Aorta (tissue), 5 donors: ENCODE measurements at regions not wholly inside any gene's neighbourhood (a gene's known extent, or its start where the extent isn't known, plus 50 kb on each side); places are given as distances from the start of the nearest gene placed in this dataset.
A peak's percentile ranks its signal among the peaks of the same experiment; 100 is the strongest.

Experiments used
- ATAC-seq: fragments of 200-7000 bp; cut with Tn5 transposase; one replicate; pipeline ENCODE4 v1.9.1; 2022; ENCODE audit warnings: moderate library complexity; ENCODE audit not compliant: low FRiP score
- DNase-seq, 2 donors: peaks; one replicate each; pipeline ENCODE4 v3.0.0-alpha.2; 2020
- H3K27ac ChIP-seq, 2 donors: one replicate each; pipeline ENCODE4 v1.5.1; 2013; ENCODE audit warnings: low read length in 2 of 2, mild to moderate bottlenecking in 2 of 2, moderate library complexity in 2 of 2, control low read depth in 1 of 2, inconsistent platforms in 1 of 2, low read depth in 1 of 2
- H3K27me3 ChIP-seq, 2 donors: one replicate each; pipeline ENCODE4 v1.6.1; 2013; ENCODE audit warnings: control low read depth in 1 of 2, low read length in 1 of 2, mild to moderate bottlenecking in 1 of 2, moderate library complexity in 1 of 2; ENCODE audit not compliant: insufficient read depth in 2 of 2, control insufficient read depth in 1 of 2
- H3K36me3 ChIP-seq, 2 donors: one replicate each; pipeline ENCODE4 v1.6.1; 2013; ENCODE audit warnings: control low read depth in 1 of 2, low read length in 1 of 2, mild to moderate bottlenecking in 1 of 2; ENCODE audit not compliant: insufficient read depth in 2 of 2, control insufficient read depth in 1 of 2
- H3K4me1 ChIP-seq, 2 donors: one replicate each; pipeline ENCODE4 v1.6.1; 2013; ENCODE audit warnings: low read length in 2 of 2, control low read depth in 1 of 2, mild to moderate bottlenecking in 1 of 2, moderate library complexity in 1 of 2; ENCODE audit not compliant: insufficient read depth in 2 of 2, control insufficient read depth in 1 of 2
- H3K4me3 ChIP-seq, 2 donors: one replicate each; pipeline ENCODE4 v1.5.1; 2013; ENCODE audit warnings: low read length in 2 of 2, control low read depth in 1 of 2, mild to moderate bottlenecking in 1 of 2
- H3K9me3 ChIP-seq: one replicate; pipeline ENCODE4 v1.6.1; 2013; ENCODE audit warnings: mild to moderate bottlenecking, low read length; ENCODE audit not compliant: control insufficient read depth
- WGBS, 2 donors: extraction: QIAGEN DNeasy Blood & Tissue Kit; methylation state at CpG; one replicate each; pipeline ENCODE4 v1.1.7; 2013; 5-methylcytosine and 5-hydroxymethylcytosine counted together
- intact Hi-C, 2 donors: fragments of 100-400 bp; cut with DNase I; formaldehyde crosslinking; loops; one replicate each; pipeline versions ENCODE4 v1.14.2 to v1.15.0; 2022
- donor health status: healthy with polysubstance abuse.
- donor health status: Bipolar disorder and iron deficiency.
- donor health status: DM: no; HTN: no; CAD: no.
- donor health status: DM: no; HTN: no; CAD: no.
- donor health status: DM: yes; HTN: yes; CAD: no.

GRCh38 chr6:113671421-113671820 is 185.7 kb upstream of the MARCKS start:
- Histone ChIP-seq H3K4me1 (no peaks in the 10 kb centered on the region), H3K4me3 (no peak overlapping the region), H3K27ac (no peak overlapping the region), H3K36me3 (no peaks in the 10 kb centered on the region), H3K27me3 (no peaks in the 10 kb centered on the region), H3K9me3 (no peaks in the 10 kb centered on the region)
- WGBS, 2 donors: 16 to 29% methylated on average over 1 of the region's 1 CpG
- no peak for ATAC-seq
- intact Hi-C loops: no loop called here
- DNase-seq: peak in 1 of 2 donors; percentile 58

DNA sequence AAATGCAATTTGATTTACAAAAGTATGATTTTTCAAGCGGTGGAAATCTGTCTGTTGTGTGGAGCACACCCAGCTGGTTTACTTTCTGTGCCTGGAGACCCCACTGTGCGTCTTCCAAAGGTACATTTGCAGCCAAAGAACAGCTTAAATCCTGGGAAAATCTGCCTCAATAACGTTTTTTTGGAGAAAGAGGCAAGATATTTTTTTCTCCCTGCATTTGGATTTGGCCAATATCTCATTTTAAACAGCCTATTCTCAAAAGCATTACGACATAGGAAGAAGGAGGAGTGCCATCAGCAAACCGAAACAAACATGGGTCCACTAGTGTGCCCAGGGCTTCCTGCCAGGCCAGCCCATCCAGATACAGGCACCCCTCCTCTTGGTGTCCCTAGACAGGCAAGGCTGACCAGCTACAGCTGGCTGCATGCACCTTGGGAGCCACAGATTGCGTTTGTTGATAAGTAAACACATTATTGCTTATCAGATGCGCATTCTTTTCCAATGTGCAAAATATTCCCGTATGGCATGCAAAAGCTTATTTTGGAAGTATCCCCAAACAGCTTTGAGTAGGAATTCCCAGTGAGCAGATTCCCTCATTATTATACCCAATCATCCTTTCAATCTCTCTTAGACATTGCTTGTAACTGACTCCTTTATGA is 184.5 kb upstream of the MARCKS start:
- intact Hi-C loops: no loop called here
- Histone ChIP-seq H3K9me3 (no peaks in the 10 kb centered on the region), H3K27ac (peak overlapping the region in 1 of 2 donors; percentile 1), H3K36me3 (no peaks in the 10 kb centered on the region), H3K27me3 (no peaks in the 10 kb centered on the region), H3K4me1 (no peaks in the 10 kb centered on the region), H3K4me3 (peak overlapping the region; percentile 6 to 24)
- DNase-seq (peak; percentile 74 to 81), ATAC-seq (peak; percentile 78)
- 0 to 6% methylated on average over 8 of the region's 8 CpGs for WGBS, 2 donors

- WGBS, 2 donors: 60 to 66% methylated on average over 4 of the region's 4 CpGs
- no peak overlapping the region for H3K27ac ChIP-seq
- no peaks in the 10 kb centered on the region for H3K4me1 ChIP-seq
- H3K27me3 ChIP-seq: no peaks in the 10 kb centered on the region
- no peak overlapping the region for H3K4me3 ChIP-seq
- H3K9me3 ChIP-seq: no peaks in the 10 kb centered on the region
- no peaks in the 10 kb centered on the region for H3K36me3 ChIP-seq
- ATAC-seq: no peak
- DNase-seq: no peak
- intact Hi-C loops: no loop called here
Measured at GRCh38 chr6:113674075-113674474, 183.1 kb upstream of the MARCKS start.

DNA sequence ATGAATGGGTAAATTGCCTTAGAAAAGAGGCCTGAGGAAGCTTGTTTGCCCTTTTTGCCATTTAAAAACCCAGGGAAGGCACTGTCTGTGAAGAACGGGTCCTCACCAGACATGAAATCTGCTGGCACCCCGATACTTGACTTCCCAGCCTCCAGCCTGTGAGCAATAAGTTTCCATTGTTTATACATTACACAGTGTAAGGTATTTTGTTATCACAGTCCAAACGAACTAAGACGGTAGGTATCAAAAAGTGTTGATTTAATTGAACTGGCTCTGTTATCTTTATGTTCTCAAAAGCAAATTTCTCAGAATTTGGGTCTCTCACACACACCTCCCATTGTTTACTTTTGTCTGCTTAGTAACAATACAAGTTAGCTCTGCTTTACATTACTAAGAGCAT is 181.1 kb upstream of the MARCKS start:
- intact Hi-C loops: no loop called here
- H3K27ac ChIP-seq: no peak overlapping the region
- no peaks in the 10 kb centered on the region for H3K27me3 ChIP-seq
- no peak for DNase-seq
- no peaks in the 10 kb centered on the region for H3K36me3 ChIP-seq
- no peak for ATAC-seq
- H3K4me3 ChIP-seq: no peak overlapping the region
- H3K4me1 ChIP-seq: no peaks in the 10 kb centered on the region
- 15 to 27% methylated on average over 4 of the region's 4 CpGs for WGBS, 2 donors
- H3K9me3 ChIP-seq: no peaks in the 10 kb centered on the region

DNA sequence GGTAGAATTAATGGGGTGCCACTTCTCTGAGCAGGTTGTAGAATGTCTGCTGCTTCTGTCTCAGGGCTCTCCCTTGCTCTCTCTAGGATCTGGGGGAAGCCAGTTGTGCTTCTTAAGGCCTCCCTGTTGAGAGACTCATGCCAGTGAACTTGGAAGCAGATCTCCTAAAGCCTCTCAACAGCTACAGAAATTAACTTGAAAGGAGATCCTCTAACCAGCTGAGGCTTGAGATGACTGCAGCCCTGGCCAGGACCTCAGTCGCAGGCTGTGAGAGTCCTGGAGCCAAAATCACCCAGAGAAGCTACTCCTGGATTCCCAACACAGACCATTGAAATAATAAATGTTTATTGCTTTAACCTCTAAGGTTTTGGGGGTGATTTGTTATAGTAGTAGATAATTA is 180.2 kb upstream of the MARCKS start:
- DNase-seq (no peak), ATAC-seq (no peak)
- intact Hi-C loops: no loop called here
- Histone ChIP-seq H3K36me3 (no peaks in the 10 kb centered on the region), H3K4me3 (no peak overlapping the region), H3K4me1 (no peaks in the 10 kb centered on the region), H3K27me3 (no peaks in the 10 kb centered on the region), H3K27ac (no peak overlapping the region), H3K9me3 (no peaks in the 10 kb centered on the region)
- WGBS, 2 donors: 43 to 45% methylated on average over 1 of the region's 1 CpG

DNA sequence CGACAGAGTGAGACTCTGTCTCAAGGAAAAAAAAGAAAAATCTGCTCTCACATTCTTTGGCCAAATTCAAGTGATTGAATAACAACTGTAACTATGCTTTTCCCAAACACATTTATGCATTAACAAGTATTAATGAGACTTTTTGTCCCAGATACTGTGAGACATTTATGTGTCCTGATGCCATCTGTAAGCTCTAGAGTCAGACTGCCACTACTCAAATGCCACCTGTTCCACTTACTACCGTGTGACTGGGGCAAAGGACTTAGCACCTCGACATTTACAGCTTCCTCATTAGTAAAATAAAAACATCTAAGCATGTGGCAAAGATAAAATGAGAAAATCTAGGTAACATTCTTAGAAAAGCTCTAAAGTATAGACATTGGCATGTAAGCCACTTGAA is 178.1 kb upstream of the MARCKS start:
- ATAC-seq (no peak), DNase-seq (no peak)
- H3K27ac ChIP-seq: no peak overlapping the region
- H3K9me3 ChIP-seq: no peaks in the 10 kb centered on the region
- H3K4me1 ChIP-seq: no peaks in the 10 kb centered on the region
- intact Hi-C loops: no loop called here
- no peak overlapping the region for H3K4me3 ChIP-seq
- 65 to 71% methylated on average over 3 of the region's 3 CpGs for WGBS, 2 donors
- H3K36me3 ChIP-seq: no peaks in the 10 kb centered on the region
- no peaks in the 10 kb centered on the region for H3K27me3 ChIP-seq

DNA sequence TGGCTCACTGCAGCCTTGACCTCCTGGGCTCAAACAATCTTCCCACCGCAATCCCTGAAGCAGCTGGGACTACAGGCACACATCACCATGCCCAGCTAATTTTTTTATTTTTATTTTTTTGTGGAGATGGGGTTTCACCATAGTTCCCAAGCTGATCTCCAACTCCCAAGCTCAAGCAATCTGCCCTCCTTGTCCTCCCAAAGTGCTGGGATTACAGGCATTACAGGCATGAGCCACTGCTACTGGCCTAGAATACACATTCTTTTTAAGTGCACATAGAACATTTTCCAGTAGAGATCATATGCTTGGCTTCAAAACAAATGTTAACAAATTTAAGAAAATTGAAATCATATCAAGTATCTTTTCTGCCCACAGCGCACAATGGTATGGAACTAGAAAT is 176.8 kb upstream of the MARCKS start:
- no peak overlapping the region for H3K4me3 ChIP-seq
- no peak overlapping the region for H3K27ac ChIP-seq
- no peaks in the 10 kb centered on the region for H3K4me1 ChIP-seq
- intact Hi-C loops: no loop called here
- H3K36me3 ChIP-seq: no peaks in the 10 kb centered on the region
- H3K27me3 ChIP-seq: no peaks in the 10 kb centered on the region
- ATAC-seq (no peak), DNase-seq (no peak)
- 70 to 73% methylated on average over 2 of the region's 2 CpGs for WGBS, 2 donors
- no peaks in the 10 kb centered on the region for H3K9me3 ChIP-seq

DNA sequence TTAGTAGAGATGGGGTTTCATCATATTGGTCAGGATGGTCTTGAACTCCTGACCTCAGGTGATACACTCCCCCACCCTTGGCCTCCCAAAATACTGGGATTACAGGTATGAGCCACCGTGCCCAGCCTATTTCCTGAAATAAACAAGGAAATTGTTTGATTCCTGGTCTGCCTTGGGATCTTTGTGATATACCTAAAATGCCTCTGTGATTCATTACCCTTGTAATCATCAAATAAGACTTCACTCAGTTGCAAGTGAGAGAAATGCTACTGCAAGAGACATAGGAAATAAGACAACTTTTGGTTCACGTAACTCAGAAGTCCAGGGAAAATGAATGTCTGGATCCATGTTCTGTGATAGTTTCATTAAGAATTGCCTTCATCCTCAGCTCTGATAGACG is 173.2 kb upstream of the MARCKS start:
- Histone ChIP-seq H3K4me1 (no peaks in the 10 kb centered on the region), H3K9me3 (no peaks in the 10 kb centered on the region), H3K27me3 (no peaks in the 10 kb centered on the region), H3K4me3 (no peak overlapping the region), H3K36me3 (no peaks in the 10 kb centered on the region), H3K27ac (no peak overlapping the region)
- intact Hi-C loops: no loop called here
- WGBS, 2 donors: 94 to 96% methylated on average over 3 of the region's 3 CpGs
- ATAC-seq (no peak), DNase-seq (no peak)

GRCh38 chr6:113684382-113684901 is 172.7 kb upstream of the MARCKS start:
- 65 to 84% methylated on average over 2 of the region's 2 CpGs for WGBS, 2 donors
- ATAC-seq (no peak), DNase-seq (no peak)
- H3K27me3 ChIP-seq: no peaks in the 10 kb centered on the region
- no peaks in the 10 kb centered on the region for H3K4me1 ChIP-seq
- H3K27ac ChIP-seq: no peak overlapping the region
- H3K36me3 ChIP-seq: no peaks in the 10 kb centered on the region
- no peaks in the 10 kb centered on the region for H3K9me3 ChIP-seq
- intact Hi-C loops: no loop called here
- no peak overlapping the region for H3K4me3 ChIP-seq
